ENCODE measurements at regions not wholly inside any gene's neighbourhood (a gene's known extent, or its start where the extent isn't known, plus 50 kb on each side); places are given as distances from the start of the nearest gene placed in this dataset.

GRCh38 chr3:166447513-166447912 lies 610.3 kb upstream of the BCHE start:
- intact Hi-C loops (cut with micrococcal nuclease), result no loop called here
- no peaks in the 10 kb centered on the region for H3K9me3 Mint-ChIP-seq (ENCODE audit: unreplicated experiment)
- DNase-seq (ENCODE audit: unreplicated experiment), result no peak
- ChIA-PET POLR2A (interaction anchor here (0.7 to 1.0 kb wide), 3 partner anchors 24 to 451 kb away, joined by 3 read pairs; no protein-coding TSS in a partner anchor), CTCF (interaction anchor here (0.7 kb wide), 2 partner anchors 11 to 323 kb away, joined by 3 read pairs; no protein-coding TSS in a partner anchor)
- BruUV-seq (replicated peaks), result no TSS peak
- H3K36me3 Mint-ChIP-seq (ENCODE audit: insufficient read depth, unreplicated experiment), result no peaks in the 10 kb centered on the region
- no peak for TF ChIP-seq CTCF (IDR thresholded peaks at IDR 0.05; ENCODE audit: unreplicated experiment)
- no peak overlapping the region for H3K27ac Mint-ChIP-seq (ENCODE audit: low read depth, unreplicated experiment)
- peaks cover 26% of the 10 kb centered on the region for H3K4me1 Mint-ChIP-seq (ENCODE audit: insufficient read depth, unreplicated experiment)
- no peaks in the 10 kb centered on the region for H3K27me3 Mint-ChIP-seq (ENCODE audit: insufficient read depth, unreplicated experiment)
- no peak overlapping the region for H3K4me3 Mint-ChIP-seq (ENCODE audit: unreplicated experiment)

- Mint-ChIP-seq H3K4me1 (ENCODE audit: insufficient read depth, unreplicated experiment) (peaks cover 24% of the 10 kb centered on the region), H3K36me3 (ENCODE audit: insufficient read depth, unreplicated experiment) (no peaks in the 10 kb centered on the region), H3K27ac (ENCODE audit: low read depth, unreplicated experiment) (no peak overlapping the region), H3K9me3 (ENCODE audit: unreplicated experiment) (no peaks in the 10 kb centered on the region), H3K27me3 (ENCODE audit: insufficient read depth, unreplicated experiment) (no peaks in the 10 kb centered on the region), H3K4me3 (ENCODE audit: unreplicated experiment) (no peak overlapping the region)
- BruUV-seq (replicated peaks), result no TSS peak
- POLR2A ChIA-PET, result interaction anchor here (1.0 kb wide), 1 partner anchor 452 kb away, joined by 3 read pairs; no protein-coding TSS in a partner anchor
- TF ChIP-seq CTCF (IDR thresholded peaks at IDR 0.05; ENCODE audit: unreplicated experiment), result no peak
- CTCF ChIA-PET, result interaction anchor here (1.2 kb wide), 1 partner anchor 434 kb away, joined by 4 read pairs; no protein-coding TSS in a partner anchor
- DNase-seq (ENCODE audit: unreplicated experiment), result no peak
- intact Hi-C loops (cut with micrococcal nuclease), result no loop called here
Measured at GRCh38 chr3:166446986-166447385, 609.8 kb upstream of the BCHE start.

GRCh38 chr3:166446291-166446690 lies 609.1 kb upstream of the BCHE start:
- Mint-ChIP-seq H3K27ac (ENCODE audit: low read depth, unreplicated experiment) (no peak overlapping the region), H3K27me3 (ENCODE audit: insufficient read depth, unreplicated experiment) (no peaks in the 10 kb centered on the region), H3K4me1 (ENCODE audit: insufficient read depth, unreplicated experiment) (peaks cover 21% of the 10 kb centered on the region), H3K9me3 (ENCODE audit: unreplicated experiment) (no peaks in the 10 kb centered on the region), H3K4me3 (ENCODE audit: unreplicated experiment) (no peak overlapping the region), H3K36me3 (ENCODE audit: insufficient read depth, unreplicated experiment) (no peaks in the 10 kb centered on the region)
- ChIA-PET CTCF (interaction anchor here (1.2 kb wide), 1 partner anchor 434 kb away, joined by 4 read pairs; no protein-coding TSS in a partner anchor), POLR2A (no interaction called here)
- DNase-seq (ENCODE audit: unreplicated experiment), result peak; percentile 35
- intact Hi-C loops (cut with micrococcal nuclease), result no loop called here
- BruUV-seq (replicated peaks), result no TSS peak
- TF ChIP-seq CTCF (IDR thresholded peaks at IDR 0.05; ENCODE audit: unreplicated experiment), result no peak

GRCh38 chr3:166445865-166446264 lies 608.6 kb upstream of the BCHE start:
- intact Hi-C loops (cut with micrococcal nuclease), result no loop called here
- no peaks in the 10 kb centered on the region for H3K36me3 Mint-ChIP-seq (ENCODE audit: insufficient read depth, unreplicated experiment)
- H3K4me3 Mint-ChIP-seq (ENCODE audit: unreplicated experiment), result no peak overlapping the region
- peak; percentile 67 for DNase-seq (ENCODE audit: unreplicated experiment)
- POLR2A ChIA-PET, result interaction anchor here (0.9 to 2.1 kb wide), 2 partner anchors 162 to 383 kb away, joined by 3 to 12 read pairs; no protein-coding TSS in a partner anchor
- CTCF ChIA-PET, result interaction anchor here (0.6 to 1.2 kb wide), 2 partner anchors 433 to 590 kb away, joined by 3 to 4 read pairs; no protein-coding TSS in a partner anchor
- H3K4me1 Mint-ChIP-seq (ENCODE audit: insufficient read depth, unreplicated experiment), result peaks cover 21% of the 10 kb centered on the region
- no peaks in the 10 kb centered on the region for H3K9me3 Mint-ChIP-seq (ENCODE audit: unreplicated experiment)
- H3K27me3 Mint-ChIP-seq (ENCODE audit: insufficient read depth, unreplicated experiment), result no peaks in the 10 kb centered on the region
- TF ChIP-seq CTCF (IDR thresholded peaks at IDR 0.05; ENCODE audit: unreplicated experiment), result no peak
- no TSS peak for BruUV-seq (replicated peaks)
- no peak overlapping the region for H3K27ac Mint-ChIP-seq (ENCODE audit: low read depth, unreplicated experiment)
